Left forelimb (tissue), 1 donor: ENCODE measurements at regions not wholly inside any gene's neighbourhood (a gene's known extent, or its start where the extent isn't known, plus 50 kb on each side); places are given as distances from the start of the nearest gene placed in this dataset.
"Not testable (repeated sequence)": the region's sequence is repeated elsewhere in the genome, so short reads cannot be mapped to it uniquely, and the experiment has no call there.

Experiments
- DNase-seq: peaks from one replicate; pipeline ENCODE4 v3.0.0-alpha.2; 2018; ENCODE audit warnings: low spot score

- no peak for DNase-seq
Measured at GRCh38 chr2:220555961-220556630, 928.7 kb downstream of the SLC4A3 start.

GRCh38 chr2:220556658-220557057 is 929.2 kb downstream of the SLC4A3 start:
- no peak for DNase-seq

DNA sequence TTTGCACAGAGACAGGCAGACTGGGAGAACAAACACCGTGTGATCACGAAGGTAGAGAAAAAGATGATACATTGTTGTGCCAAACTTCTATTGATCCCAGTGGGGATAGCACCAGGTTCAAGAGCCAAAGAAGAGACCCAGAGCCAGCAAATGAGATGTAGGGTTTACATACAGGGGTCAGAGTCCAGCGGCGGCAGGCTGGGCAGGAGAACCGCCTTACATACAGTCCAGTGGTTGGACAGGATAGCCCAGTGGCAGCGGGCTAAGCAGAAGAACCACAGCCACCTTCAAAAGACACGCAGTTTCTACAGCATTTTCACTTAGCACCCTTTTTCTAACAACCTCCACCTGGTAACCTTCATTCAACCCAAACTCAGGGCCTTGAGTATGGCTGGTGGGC is 932.8 kb downstream of the SLC4A3 start:
- DNase-seq: no peak

GRCh38 chr2:220562375-220563140 is 935.1 kb downstream of the SLC4A3 start:
- no peak for DNase-seq

DNA sequence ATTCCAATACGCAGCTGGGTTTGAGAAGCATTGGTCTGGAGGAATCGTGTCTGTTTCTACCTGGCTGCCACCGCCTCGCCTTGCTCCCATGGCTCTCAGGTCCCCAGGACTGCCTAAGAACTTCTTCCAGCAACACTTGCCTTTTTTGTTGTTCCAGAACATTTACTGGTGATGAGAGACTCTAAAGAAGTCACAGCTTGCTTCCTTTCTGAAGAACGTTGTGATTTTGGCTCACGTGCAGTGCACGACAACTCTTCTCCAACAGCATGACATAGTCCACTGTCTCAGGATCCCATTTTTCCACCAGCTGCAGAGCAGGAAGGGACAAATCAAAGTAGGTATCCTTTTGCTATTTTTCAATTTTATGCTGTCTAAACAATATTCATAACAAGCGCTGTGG is 940.9 kb downstream of the SLC4A3 start:
- DNase-seq: peak; percentile 65

- no peak for DNase-seq
Measured at GRCh38 chr2:220569112-220569897, 941.9 kb downstream of the SLC4A3 start.

DNA sequence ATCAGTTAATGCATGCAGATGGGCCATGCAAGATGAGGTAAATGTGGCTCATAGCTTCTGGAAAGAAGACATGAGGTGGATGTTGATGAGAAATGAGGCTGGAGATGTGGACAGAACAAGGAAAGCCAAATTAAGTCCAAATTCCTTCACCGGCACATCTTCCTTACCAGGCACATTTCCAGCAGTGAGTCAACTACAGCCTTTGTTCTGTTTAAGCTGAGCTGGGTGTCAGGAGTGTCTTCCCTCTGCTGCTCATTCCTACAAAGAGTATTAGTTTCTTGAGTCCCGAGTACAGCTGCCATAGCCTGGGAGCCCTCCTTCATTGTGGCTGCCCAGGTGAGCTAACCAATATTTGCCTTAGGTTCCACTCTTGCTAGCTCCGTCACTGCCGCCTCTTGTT is 945.0 kb downstream of the SLC4A3 start:
- DNase-seq: no peak

GRCh38 chr2:220574038-220574437 is 946.6 kb downstream of the SLC4A3 start:
- no peak for DNase-seq

DNA sequence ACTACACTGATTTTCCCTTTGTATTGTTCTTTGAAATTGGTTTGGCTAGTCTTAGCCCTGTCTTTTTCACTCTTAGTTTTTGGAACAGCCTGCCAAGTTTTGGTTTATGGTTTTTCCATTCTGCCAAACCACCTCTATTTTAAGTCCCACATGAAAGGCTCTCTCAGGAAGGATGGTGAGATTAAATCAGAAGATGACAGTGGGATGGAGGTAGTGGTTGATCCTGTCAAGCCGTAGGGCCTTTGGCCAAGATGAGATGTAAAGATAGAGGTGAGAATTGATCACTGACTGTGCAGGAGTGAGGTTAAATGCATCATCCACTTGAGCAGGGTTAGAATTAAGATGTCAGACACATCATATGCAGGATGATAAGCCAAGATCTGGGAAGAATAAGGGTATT is 948.5 kb downstream of the SLC4A3 start:
- no peak for DNase-seq

- no peak for DNase-seq
Measured at GRCh38 chr2:220579452-220579851, 952.0 kb downstream of the SLC4A3 start.

DNA sequence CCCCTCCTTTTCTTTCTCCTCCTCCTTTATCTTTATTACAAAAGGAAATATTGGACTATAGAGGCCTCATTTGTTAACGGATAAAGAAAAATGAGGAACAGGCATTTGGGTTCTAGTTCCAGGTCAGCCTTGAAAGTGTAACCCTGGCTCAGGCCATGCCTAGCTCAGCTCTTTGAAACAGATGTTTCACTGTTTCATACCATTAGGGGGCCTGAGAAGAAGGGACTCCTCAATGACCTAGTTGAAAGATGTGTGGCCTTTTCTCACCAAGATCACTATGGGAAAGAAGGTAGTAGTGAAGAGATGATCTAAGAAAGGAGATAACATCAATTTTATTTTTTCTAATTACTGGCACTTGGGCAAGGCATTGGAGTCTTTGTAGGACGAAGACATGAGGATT is 952.7 kb downstream of the SLC4A3 start:
- no peak for DNase-seq

GRCh38 chr2:220583725-220584124 is 956.3 kb downstream of the SLC4A3 start:
- DNase-seq: no peak

DNA sequence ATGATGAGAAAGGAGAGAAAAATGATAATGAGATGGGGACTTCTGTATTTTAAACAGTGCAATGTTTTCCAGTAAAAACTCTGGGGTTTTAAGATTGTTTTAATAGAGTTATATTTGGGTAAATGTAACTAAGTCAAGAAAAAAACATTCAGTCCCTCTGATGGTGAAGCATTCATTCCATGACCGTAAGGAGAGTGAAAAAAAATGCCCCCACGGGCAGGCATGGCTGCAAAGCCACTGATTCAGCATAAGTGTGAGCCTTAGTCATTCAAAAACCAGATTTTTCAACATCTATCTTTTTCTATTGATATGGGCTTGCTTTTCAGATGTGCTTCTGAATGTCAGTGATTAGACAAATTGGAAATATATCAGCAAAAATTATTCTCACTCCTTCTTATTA is 957.8 kb downstream of the SLC4A3 start:
- DNase-seq: no peak

- DNase-seq: no peak
Measured at GRCh38 chr2:220586980-220587530, 959.6 kb downstream of the SLC4A3 start.

DNA sequence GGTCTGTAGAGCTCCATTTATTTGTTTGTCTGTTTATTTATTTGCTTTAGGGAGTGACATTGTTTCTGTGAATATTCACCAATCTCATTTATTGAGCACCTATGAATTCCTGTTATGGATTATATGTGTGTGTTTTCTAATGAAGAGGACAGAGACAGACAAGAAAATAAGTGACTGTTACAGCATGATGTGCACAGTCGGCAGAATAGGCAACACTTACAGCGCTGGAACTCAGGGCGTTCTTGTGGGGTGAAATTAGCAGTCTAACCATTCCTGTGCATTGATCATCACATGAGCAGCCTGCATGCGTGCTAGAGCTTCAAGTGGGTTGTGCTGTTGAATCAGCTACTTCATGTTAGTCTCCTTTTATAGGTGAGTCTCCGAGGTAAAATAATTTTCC is 960.7 kb downstream of the SLC4A3 start:
- no peak for DNase-seq

DNA sequence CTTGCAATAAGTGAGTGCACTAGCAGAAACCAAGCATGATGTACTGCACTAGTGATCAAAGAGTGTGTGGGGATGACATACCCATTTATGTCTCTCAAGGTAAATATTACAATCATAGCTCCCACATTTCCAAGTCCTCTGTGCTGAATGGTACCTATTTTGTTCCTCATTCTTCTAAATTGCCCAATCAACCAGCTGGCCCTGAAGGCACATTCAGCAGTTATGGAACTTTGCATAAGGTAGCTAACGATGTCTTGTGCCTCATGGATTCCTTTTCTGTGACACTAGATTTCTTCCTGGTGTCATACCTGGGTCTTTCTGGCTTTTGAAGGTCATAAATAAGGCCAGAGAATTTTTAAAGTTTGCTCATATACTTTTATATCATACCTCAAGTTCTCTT is 963.0 kb downstream of the SLC4A3 start:
- DNase-seq: no peak

DNA sequence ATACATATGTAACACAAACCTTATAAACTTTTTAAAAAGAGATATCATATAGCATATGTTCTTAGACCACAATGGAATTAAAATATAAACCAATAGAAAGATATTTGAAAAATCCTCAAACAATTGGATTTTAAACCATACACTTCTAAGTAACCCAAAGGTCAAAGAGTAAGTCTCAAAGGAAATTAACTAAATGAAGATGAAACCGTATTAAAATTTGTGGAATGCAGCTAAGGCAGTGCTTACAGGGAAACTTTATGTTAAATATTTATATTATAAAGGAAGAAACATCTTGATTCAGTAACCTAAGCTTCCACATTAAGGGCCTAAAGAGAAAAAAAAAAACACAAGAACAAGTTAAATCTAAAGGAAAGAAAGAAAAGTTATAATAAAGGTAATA is 966.1 kb downstream of the SLC4A3 start:
- DNase-seq: no peak

- no peak for DNase-seq
Measured at GRCh38 chr2:220601674-220602073, 970.4 kb downstream of the EPHA4 start.

DNA sequence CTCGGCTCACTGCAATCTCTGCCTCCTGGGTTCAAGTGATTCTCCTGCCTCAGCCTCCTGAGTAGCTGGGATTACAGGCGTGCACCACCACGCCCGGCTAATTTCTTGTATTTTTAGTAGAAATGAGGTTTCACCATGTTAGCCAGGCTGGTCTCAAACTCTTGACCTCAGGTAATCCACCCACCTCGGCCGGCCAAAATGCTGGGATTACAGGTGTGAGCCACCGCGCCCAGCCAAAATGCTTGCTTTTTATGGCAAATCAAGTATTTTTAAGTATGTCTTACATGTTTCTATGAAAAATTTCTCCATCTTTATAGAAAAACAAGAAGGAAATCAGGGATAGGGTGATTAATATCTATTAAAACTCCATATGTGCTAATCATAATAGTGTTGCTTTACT is 959.1 kb downstream of the EPHA4 start:
- not testable (repeated sequence) for DNase-seq

- no peak for DNase-seq
Measured at GRCh38 chr2:220614064-220614463, 958.0 kb downstream of the EPHA4 start.

GRCh38 chr2:220619525-220620220 is 952.4 kb downstream of the EPHA4 start:
- DNase-seq: no peak

GRCh38 chr2:220626603-220627002 is 945.5 kb downstream of the EPHA4 start:
- no peak for DNase-seq
